ENCODE measurements at regions not wholly inside any gene's neighbourhood (a gene's known extent, or its start where the extent isn't known, plus 50 kb on each side); places are given as distances from the start of the nearest gene placed in this dataset.

DNA sequence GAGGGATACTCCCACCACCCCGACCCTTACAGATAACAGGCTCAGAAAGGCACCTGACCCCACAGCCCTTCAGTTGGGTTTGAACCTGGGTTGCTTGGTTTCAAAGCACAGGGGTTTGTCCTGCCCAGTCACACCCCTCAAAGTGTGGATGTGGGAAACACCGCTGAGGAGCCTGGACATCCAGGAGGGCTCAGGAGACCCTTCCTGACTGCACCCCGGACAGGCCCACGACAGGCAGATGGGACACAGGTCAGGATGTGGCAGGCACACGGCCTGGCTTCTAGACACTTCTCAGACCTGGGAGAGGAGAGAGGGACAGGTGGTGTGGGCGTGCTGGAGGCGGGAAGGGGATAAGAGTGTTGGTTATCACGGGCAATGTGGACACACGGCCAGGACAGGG, 932.3 kb downstream of the BRD1 start (continued):
- TF ChIP-seq TCF7L2 (IDR thresholded peaks at IDR 0.05; ENCODE audit: borderline replicate concordance, extremely low read depth, insufficient read depth, insufficient read length) (no peak), EZH2 (IDR thresholded peaks at IDR 0.05) (no peak), CEBPB (IDR thresholded peaks at IDR 0.05; ENCODE audit: low read depth) (no peak), SIN3A (IDR thresholded peaks at IDR 0.05; ENCODE audit: low read depth) (no peak), ZFX (IDR thresholded peaks at IDR 0.05) (no peak), YY1 (IDR thresholded peaks at IDR 0.05; ENCODE audit: extremely low read depth, insufficient replicate concordance, low read depth, low read length) (no peak), RAD21 (IDR thresholded peaks at IDR 0.05; ENCODE audit: low read depth) (no peak)
- TF ChIP-seq, protein P1, sequence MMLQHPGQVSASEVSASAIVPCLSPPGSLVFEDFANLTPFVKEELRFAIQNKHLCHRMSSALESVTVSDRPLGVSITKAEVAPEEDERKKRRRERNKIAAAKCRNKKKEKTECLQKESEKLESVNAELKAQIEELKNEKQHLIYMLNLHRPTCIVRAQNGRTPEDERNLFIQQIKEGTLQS (IDR thresholded peaks at IDR 0.05), result no peak
- TF ChIP-seq, protein P2, sequence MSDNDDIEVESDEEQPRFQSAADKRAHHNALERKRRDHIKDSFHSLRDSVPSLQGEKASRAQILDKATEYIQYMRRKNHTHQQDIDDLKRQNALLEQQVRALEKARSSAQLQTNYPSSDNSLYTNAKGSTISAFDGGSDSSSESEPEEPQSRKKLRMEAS (IDR thresholded peaks at IDR 0.05), result no peak
- TF ChIP-seq, protein P3, sequence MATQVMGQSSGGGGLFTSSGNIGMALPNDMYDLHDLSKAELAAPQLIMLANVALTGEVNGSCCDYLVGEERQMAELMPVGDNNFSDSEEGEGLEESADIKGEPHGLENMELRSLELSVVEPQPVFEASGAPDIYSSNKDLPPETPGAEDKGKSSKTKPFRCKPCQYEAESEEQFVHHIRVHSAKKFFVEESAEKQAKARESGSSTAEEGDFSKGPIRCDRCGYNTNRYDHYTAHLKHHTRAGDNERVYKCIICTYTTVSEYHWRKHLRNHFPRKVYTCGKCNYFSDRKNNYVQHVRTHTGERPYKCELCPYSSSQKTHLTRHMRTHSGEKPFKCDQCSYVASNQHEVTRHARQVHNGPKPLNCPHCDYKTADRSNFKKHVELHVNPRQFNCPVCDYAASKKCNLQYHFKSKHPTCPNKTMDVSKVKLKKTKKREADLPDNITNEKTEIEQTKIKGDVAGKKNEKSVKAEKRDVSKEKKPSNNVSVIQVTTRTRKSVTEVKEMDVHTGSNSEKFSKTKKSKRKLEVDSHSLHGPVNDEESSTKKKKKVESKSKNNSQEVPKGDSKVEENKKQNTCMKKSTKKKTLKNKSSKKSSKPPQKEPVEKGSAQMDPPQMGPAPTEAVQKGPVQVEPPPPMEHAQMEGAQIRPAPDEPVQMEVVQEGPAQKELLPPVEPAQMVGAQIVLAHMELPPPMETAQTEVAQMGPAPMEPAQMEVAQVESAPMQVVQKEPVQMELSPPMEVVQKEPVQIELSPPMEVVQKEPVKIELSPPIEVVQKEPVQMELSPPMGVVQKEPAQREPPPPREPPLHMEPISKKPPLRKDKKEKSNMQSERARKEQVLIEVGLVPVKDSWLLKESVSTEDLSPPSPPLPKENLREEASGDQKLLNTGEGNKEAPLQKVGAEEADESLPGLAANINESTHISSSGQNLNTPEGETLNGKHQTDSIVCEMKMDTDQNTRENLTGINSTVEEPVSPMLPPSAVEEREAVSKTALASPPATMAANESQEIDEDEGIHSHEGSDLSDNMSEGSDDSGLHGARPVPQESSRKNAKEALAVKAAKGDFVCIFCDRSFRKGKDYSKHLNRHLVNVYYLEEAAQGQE (IDR thresholded peaks at IDR 0.05; ENCODE audit: low read depth), result no peak

DNA sequence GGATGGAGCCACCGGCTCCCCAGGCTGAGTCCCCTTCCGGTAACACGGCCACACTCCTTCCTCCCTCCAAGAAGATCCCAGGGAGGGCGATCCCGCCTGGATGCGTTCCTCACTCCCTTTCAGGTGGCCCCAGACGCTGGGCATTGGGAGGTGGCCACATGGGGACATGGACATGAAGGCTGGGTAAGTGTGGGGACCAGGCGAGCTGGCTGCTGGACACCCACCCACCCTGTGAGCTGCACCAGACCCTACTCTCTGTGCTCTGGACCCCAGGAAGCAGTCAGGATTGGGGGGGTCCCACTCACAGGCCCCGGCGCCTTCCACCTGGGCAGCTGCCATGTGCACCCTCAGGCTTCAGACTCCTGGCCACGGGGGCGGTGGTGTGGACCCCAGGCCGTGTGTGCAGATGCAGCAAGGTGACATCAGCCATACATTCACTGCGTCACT, 932.8 kb downstream of the BRD1 start:
- TF ChIP-seq YY1 (IDR thresholded peaks at IDR 0.05; ENCODE audit: extremely low read depth, insufficient replicate concordance, low read depth, low read length), result no peak
- TF ChIP-seq, protein P1 (IDR thresholded peaks at IDR 0.05), result no peak
- ChIA-PET RAD21 (ENCODE audit: low non-redundant PET in 1 of 2, low total read pairs in 2 of 2, uncharacterized antibody in 2 of 2, unreplicated experiment in 2 of 2) (no interaction called here), CTCF (no interaction called here), POLR2A (no interaction called here)
- DNase-seq (ENCODE audit: low read depth, low spot score), result no peak
- BruUV-seq (replicated peaks), result no TSS peak
- H3K4me3 ChIP-seq (replicated peaks in 1 of 2; ENCODE audit: low read depth in 1 of 2, low read length in 2 of 2), result no peak overlapping the region
- H3K9me2 ChIP-seq (ENCODE audit: insufficient read depth), result no peaks in the 10 kb centered on the region
- H3K4me2 ChIP-seq (ENCODE audit: low read length), result no peak overlapping the region
- no peaks in the 10 kb centered on the region for H3K4me1 ChIP-seq (ENCODE audit: control insufficient read depth in 1 of 2, insufficient read depth in 2 of 2, low read length in 2 of 2)
- H3K27ac ChIP-seq (ENCODE audit: low read depth, low read length), result no peak overlapping the region
- no peak for ATAC-seq
- intact Hi-C loops (cut with micrococcal nuclease), result no loop called here
- no peaks in the 10 kb centered on the region for H3K79me2 ChIP-seq (ENCODE audit: insufficient read depth, low read length)
- no peak overlapping the region for H2AFZ ChIP-seq (ENCODE audit: low read depth, low read length, poor library complexity, severe bottlenecking)
- no peak overlapping the region for H3K9ac ChIP-seq (ENCODE audit: low read length)
- no peaks in the 10 kb centered on the region for H4K20me1 ChIP-seq (ENCODE audit: insufficient read depth)
- H3K9me3 ChIP-seq (ENCODE audit: control insufficient read depth in 1 of 2, insufficient read depth in 1 of 2, low read depth in 1 of 2, low read length in 2 of 2), result no peaks in the 10 kb centered on the region
- peaks cover 17% of the 10 kb centered on the region; the same call in 1 of the 2 replicates for H3K27me3 ChIP-seq (ENCODE audit: insufficient read depth, low read length)
- H3K36me3 ChIP-seq (ENCODE audit: control insufficient read depth in 1 of 2, insufficient read depth in 2 of 2, low read length in 2 of 2), result no peaks in the 10 kb centered on the region
